ENCODE measurements at regions not wholly inside any gene's neighbourhood (a gene's known extent, or its start where the extent isn't known, plus 50 kb on each side); places are given as distances from the start of the nearest gene placed in this dataset.

DNA sequence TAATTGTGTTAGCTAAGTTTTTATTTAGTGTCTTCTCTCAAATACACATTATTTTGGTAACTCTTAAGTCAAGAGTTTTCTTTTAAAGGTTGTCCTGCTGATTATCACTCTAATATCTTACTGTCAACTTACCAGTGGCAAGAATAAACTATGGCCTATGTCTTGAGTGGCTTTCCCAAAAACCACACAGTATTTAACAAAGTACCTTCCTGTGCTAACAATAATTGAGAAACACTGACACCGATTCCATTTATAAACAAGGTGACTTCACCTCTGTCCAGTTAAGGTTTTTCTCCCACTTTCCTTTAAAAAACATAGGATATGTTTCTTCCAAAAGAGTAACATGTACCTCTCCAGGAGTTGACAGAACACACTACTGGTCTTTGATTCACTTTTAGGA lies 234.3 kb upstream of the CD96 start:
- H3K9me3 ChIP-seq: no peaks in the 10 kb centered on the region
- TF ChIP-seq, protein P1, sequence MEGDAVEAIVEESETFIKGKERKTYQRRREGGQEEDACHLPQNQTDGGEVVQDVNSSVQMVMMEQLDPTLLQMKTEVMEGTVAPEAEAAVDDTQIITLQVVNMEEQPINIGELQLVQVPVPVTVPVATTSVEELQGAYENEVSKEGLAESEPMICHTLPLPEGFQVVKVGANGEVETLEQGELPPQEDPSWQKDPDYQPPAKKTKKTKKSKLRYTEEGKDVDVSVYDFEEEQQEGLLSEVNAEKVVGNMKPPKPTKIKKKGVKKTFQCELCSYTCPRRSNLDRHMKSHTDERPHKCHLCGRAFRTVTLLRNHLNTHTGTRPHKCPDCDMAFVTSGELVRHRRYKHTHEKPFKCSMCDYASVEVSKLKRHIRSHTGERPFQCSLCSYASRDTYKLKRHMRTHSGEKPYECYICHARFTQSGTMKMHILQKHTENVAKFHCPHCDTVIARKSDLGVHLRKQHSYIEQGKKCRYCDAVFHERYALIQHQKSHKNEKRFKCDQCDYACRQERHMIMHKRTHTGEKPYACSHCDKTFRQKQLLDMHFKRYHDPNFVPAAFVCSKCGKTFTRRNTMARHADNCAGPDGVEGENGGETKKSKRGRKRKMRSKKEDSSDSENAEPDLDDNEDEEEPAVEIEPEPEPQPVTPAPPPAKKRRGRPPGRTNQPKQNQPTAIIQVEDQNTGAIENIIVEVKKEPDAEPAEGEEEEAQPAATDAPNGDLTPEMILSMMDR (IDR thresholded peaks at IDR 0.05): no peak
- H3K36me3 ChIP-seq: no peaks in the 10 kb centered on the region
- no peak overlapping the region for H3K27ac ChIP-seq
- no peaks in the 10 kb centered on the region for H3K27me3 ChIP-seq (ENCODE audit: low read depth)
- H3K4me3 ChIP-seq: no peak overlapping the region
- peaks cover 11% of the 10 kb centered on the region for H3K4me1 ChIP-seq
- intact Hi-C loops (cut with DNase I): no loop called here
- no peak for DNase-seq
- ATAC-seq: peak in 1 of 2 donors; percentile 67

DNA sequence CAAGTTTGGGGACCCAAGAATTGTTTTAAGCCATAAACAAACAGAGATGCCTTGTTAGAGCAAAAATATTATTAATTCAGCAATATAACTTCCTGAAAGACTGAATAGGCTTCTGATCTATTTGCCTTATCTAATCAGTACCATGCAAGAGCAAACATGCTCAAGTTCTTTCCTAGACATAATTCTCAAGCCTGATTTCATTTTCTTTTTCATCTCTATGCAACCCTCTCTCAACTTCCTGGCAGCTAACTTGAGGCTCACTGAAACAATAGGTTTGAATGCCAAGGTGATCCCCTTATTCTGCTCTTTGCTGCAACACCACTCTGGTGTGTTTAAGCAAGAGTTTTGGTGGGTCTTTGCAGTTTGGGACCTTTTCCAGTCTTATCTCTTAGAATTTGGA lies 230.9 kb upstream of the CD96 start:
- ATAC-seq: peak; percentile 48 to 72
- TF ChIP-seq, protein P1 (IDR thresholded peaks at IDR 0.05): no peak
- Histone ChIP-seq H3K27ac (no peak overlapping the region), H3K9me3 (no peaks in the 10 kb centered on the region), H3K4me1 (peaks cover 35% of the 10 kb centered on the region), H3K36me3 (no peaks in the 10 kb centered on the region), H3K27me3 (ENCODE audit: low read depth) (no peaks in the 10 kb centered on the region), H3K4me3 (no peak overlapping the region)
- intact Hi-C loops (cut with DNase I): no loop called here
- no peak for DNase-seq

DNA sequence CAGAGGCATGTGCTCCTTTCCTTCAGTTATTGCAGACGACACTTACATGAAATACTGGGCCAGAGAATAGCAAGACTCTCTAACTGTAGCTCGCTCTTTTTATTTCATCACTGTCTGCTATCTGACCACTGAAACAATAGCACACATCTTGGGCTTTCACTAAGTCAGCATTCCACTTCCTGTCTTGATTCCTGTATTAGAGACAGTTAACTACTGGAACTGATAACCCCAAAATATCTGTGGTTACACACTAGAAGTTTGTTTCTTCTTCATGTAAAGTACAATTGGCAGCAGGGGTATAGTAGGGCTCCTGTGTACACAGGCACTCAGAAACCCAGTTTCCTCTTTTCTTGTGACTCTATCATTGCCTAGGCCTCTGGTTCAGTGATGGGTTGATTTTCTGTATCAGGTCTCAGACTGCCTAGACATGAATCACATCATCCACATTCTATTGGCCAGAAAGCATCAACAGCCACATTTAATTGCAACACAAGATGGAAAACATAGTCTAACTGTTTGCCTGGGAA lies 230.2 kb upstream of the CD96 start:
- no peaks in the 10 kb centered on the region for H3K9me3 ChIP-seq
- intact Hi-C loops (cut with DNase I): no loop called here
- no peaks in the 10 kb centered on the region for H3K36me3 ChIP-seq
- H3K27me3 ChIP-seq (ENCODE audit: low read depth): no peaks in the 10 kb centered on the region
- TF ChIP-seq, protein P1 (IDR thresholded peaks at IDR 0.05): no peak
- H3K4me1 ChIP-seq: peaks cover 38% of the 10 kb centered on the region
- no peak overlapping the region for H3K27ac ChIP-seq
- H3K4me3 ChIP-seq: no peak overlapping the region
- no peak for DNase-seq
- peak in 1 of 2 donors; percentile 37 for ATAC-seq

DNA sequence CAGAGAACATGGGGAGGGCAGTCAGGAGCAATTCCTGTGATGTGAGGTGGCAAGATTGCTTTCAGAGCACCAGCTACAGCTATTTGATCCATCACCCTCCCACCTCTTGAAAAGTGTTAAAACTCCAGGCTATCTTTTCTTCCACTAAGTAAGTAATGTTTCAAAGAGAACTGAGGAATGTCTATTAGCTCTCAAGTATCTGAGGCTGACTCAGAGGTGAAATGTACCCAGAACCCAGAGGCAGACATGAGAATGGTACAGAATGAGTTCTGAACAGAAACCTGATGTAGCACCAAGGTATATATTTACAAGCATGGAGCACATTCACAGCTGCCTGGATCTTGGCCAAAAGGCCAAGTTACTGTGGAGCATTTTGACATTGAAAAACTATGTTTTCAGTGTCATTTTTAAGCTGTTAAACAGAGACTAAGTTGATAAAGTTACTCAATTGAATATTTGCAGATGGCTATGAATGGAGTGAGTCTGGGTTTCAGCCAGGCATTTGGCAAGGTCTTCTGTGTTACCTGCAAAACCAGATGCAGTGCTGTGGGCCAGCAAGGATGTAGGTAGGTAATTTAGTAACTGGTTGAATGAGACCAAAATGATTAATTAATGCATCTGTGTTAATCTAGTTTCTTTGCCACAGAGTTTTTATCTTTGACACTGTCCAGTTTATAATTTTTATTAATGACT lies 227.7 kb upstream of the CD96 start:
- Histone ChIP-seq H3K36me3 (no peaks in the 10 kb centered on the region), H3K27ac (no peak overlapping the region), H3K4me3 (no peak overlapping the region), H3K4me1 (peaks cover 38% of the 10 kb centered on the region), H3K9me3 (no peaks in the 10 kb centered on the region), H3K27me3 (ENCODE audit: low read depth) (no peaks in the 10 kb centered on the region)
- no peak for DNase-seq
- ATAC-seq: peak; percentile 37 to 85
- intact Hi-C loops (cut with DNase I): no loop called here
- TF ChIP-seq, protein P1 (IDR thresholded peaks at IDR 0.05): no peak

DNA sequence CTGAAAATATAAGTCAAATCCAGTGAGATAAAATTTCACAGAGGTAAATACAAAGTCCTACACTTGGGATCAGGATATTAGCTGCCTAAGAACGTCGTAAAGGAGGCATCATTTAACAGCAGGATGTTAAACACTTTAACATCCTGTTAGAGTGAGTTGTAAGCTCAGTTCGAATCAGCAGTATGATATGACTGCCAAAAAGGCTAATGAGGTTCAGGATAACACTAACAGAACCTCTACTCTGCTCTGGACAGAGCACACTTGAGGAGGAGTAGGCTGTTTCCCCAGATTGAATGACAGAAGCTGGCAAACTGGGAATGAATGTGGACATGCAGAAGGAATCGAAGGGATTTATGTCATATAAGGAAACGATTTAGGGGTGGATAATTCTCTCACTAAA lies 227.1 kb upstream of the CD96 start:
- H3K27ac ChIP-seq: no peak overlapping the region
- H3K36me3 ChIP-seq: no peaks in the 10 kb centered on the region
- no peaks in the 10 kb centered on the region for H3K9me3 ChIP-seq
- H3K27me3 ChIP-seq (ENCODE audit: low read depth): no peaks in the 10 kb centered on the region
- no peak overlapping the region for H3K4me3 ChIP-seq
- intact Hi-C loops (cut with DNase I): no loop called here
- peaks cover 38% of the 10 kb centered on the region for H3K4me1 ChIP-seq
- TF ChIP-seq, protein P1 (IDR thresholded peaks at IDR 0.05): no peak
- no peak for ATAC-seq
- no peak for DNase-seq
